ENCODE measurements at regions not wholly inside any gene's neighbourhood (a gene's known extent, or its start where the extent isn't known, plus 50 kb on each side); places are given as distances from the start of the nearest gene placed in this dataset.

DNA sequence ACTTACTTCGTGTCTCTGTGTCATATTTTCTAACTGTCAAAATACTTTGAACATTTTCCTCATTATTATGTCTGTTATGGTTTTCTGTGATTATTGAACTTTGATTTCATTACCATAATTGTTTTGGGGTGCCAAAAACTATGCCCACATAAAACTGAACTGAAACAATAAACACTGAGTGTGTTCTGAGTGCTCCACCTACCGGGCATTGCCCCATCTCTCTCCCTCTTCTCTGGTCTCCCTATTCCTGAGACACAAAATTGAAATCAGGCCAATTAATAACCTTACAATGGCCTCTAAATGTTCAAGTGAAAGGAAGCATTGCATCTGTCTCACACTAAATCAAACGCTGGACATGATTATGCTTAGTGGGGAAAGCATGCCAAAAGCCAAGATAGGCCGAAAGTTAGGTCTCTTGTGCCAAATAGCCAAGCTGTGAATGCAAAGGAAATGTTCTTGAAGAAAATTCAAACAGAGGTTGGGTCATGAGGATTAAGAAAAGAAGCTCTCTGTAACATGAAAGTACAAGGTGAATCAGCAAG is 972.3 kb downstream of the PCDH7 start:
- TF ChIP-seq, protein P1, sequence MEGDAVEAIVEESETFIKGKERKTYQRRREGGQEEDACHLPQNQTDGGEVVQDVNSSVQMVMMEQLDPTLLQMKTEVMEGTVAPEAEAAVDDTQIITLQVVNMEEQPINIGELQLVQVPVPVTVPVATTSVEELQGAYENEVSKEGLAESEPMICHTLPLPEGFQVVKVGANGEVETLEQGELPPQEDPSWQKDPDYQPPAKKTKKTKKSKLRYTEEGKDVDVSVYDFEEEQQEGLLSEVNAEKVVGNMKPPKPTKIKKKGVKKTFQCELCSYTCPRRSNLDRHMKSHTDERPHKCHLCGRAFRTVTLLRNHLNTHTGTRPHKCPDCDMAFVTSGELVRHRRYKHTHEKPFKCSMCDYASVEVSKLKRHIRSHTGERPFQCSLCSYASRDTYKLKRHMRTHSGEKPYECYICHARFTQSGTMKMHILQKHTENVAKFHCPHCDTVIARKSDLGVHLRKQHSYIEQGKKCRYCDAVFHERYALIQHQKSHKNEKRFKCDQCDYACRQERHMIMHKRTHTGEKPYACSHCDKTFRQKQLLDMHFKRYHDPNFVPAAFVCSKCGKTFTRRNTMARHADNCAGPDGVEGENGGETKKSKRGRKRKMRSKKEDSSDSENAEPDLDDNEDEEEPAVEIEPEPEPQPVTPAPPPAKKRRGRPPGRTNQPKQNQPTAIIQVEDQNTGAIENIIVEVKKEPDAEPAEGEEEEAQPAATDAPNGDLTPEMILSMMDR (IDR thresholded peaks at IDR 0.05) = peak; percentile 29; the same call in 1 of the 2 replicates
- TF ChIP-seq TCF7L2 (IDR thresholded peaks at IDR 0.05; ENCODE audit: low read depth, low read length) (no peak), POLR2AphosphoS5 (IDR thresholded peaks at IDR 0.05; ENCODE audit: low read depth, low read length) (no peak)
- TF ChIP-seq, protein P2, sequence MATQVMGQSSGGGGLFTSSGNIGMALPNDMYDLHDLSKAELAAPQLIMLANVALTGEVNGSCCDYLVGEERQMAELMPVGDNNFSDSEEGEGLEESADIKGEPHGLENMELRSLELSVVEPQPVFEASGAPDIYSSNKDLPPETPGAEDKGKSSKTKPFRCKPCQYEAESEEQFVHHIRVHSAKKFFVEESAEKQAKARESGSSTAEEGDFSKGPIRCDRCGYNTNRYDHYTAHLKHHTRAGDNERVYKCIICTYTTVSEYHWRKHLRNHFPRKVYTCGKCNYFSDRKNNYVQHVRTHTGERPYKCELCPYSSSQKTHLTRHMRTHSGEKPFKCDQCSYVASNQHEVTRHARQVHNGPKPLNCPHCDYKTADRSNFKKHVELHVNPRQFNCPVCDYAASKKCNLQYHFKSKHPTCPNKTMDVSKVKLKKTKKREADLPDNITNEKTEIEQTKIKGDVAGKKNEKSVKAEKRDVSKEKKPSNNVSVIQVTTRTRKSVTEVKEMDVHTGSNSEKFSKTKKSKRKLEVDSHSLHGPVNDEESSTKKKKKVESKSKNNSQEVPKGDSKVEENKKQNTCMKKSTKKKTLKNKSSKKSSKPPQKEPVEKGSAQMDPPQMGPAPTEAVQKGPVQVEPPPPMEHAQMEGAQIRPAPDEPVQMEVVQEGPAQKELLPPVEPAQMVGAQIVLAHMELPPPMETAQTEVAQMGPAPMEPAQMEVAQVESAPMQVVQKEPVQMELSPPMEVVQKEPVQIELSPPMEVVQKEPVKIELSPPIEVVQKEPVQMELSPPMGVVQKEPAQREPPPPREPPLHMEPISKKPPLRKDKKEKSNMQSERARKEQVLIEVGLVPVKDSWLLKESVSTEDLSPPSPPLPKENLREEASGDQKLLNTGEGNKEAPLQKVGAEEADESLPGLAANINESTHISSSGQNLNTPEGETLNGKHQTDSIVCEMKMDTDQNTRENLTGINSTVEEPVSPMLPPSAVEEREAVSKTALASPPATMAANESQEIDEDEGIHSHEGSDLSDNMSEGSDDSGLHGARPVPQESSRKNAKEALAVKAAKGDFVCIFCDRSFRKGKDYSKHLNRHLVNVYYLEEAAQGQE (IDR thresholded peaks at IDR 0.05; ENCODE audit: insufficient read depth in 1 of 2, low read depth in 2 of 2, low read length in 1 of 2) = no peak

Data from Panc1 (cell line).